ENCODE measurements at regions not wholly inside any gene's neighbourhood (a gene's known extent, or its start where the extent isn't known, plus 50 kb on each side); places are given as distances from the start of the nearest gene placed in this dataset.
A peak's percentile ranks its signal among the peaks of the same experiment; 100 is the strongest.
"Not testable (repeated sequence)": the region's sequence is repeated elsewhere in the genome, so short reads cannot be mapped to it uniquely, and the experiment has no call there.

GRCh38 chr14:105746800-105747502, 220.6 kb downstream of the TMEM121 start:
- DNase-seq (ENCODE audit: missing footprints); ATAC-seq; intact Hi-C loops (cut with DNase I): not testable (repeated sequence)

GRCh38 chr14:105747503-105748203, 221.3 kb downstream of the TMEM121 start:
- peak; percentile 32 for ATAC-seq
- intact Hi-C loops (cut with DNase I); DNase-seq (ENCODE audit: missing footprints): not testable (repeated sequence)

DNA sequence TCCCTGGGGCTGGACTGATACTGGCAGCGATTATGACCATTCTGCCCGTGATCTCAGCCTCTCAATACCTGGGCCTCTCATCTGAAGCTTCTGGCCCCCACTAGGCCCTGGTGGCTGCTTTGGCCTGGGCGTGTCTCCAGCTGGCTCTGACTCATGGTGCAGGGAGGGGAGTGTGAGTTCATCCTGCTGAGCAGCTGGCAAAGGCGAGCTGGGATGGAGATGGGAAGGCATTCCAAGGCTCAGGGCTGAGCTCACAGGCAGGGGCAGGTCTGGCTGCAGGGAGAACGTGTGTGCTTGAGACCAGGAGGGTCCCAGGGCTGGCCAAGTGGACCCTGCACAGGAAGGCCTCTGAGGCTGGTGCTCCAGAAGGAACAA, 221.8 kb downstream of the TMEM121 start:
- peak; percentile 66 for ATAC-seq
- DNase-seq (ENCODE audit: missing footprints), result no peak
- intact Hi-C loops (cut with DNase I), result no loop called here

- intact Hi-C loops (cut with DNase I); DNase-seq (ENCODE audit: missing footprints); ATAC-seq: not testable (repeated sequence)
These were observed 222.3 kb downstream of the TMEM121 start for GRCh38 chr14:105748710-105749109.

DNA sequence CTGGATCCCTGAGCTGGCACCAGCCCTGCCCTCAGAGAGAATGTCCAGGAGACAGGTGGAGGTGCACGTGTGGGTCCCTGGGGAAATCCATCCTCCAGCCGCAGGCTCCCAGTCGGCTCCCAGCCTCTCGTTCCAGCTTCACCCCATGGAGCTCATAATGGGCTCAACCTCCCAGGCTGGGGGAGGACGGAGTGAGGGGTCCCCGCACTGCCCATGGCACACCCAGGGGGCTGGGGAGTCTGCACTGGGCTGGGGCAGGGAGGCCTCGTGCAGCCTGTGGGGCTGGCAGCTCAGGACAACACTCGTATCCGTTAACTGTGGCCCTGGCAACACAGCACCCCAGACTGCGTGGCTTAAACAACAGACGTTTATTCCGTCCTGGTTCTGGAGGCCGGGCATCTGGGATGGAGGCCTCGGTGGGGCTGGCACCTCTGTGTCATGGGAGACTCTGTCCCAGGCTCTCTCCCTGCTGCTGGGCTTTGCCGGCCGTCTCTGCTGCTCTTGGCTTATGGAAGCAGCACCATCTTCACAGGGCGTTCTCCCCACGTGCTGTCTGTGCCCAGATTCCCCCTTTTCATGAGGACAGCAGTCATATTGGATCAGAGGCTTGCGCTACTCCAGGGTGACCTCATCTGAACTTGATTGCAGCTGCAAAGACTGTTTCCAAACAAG, 223.6 kb downstream of the TMEM121 start:
- ATAC-seq; DNase-seq (ENCODE audit: missing footprints); intact Hi-C loops (cut with DNase I): not testable (repeated sequence)

GRCh38 chr14:105751291-105751751, 224.9 kb downstream of the TMEM121 start:
- DNase-seq (ENCODE audit: missing footprints); ATAC-seq; intact Hi-C loops (cut with DNase I): not testable (repeated sequence)

DNA sequence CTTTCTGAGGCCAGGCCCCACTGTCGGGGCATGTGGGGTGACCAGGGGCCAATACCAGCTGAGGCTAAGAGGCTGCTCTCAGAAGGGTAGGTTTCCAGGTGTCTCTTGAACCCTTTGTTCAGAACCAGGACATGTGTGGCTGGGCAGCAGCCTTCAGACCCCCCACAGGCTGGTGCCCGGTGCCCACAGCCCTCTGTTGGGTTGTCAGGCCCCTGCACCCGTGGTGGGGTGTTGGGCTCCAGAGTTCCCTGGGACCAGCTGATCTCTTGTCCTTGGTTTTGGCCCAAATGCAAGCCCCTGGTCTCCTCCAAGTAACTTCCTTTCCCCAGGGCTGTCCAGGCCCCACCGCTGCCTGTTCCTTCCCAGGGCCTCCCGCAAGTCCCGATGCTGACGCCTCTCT, 226.0 kb downstream of the TMEM121 start:
- DNase-seq (ENCODE audit: missing footprints); intact Hi-C loops (cut with DNase I): not testable (repeated sequence)

DNA sequence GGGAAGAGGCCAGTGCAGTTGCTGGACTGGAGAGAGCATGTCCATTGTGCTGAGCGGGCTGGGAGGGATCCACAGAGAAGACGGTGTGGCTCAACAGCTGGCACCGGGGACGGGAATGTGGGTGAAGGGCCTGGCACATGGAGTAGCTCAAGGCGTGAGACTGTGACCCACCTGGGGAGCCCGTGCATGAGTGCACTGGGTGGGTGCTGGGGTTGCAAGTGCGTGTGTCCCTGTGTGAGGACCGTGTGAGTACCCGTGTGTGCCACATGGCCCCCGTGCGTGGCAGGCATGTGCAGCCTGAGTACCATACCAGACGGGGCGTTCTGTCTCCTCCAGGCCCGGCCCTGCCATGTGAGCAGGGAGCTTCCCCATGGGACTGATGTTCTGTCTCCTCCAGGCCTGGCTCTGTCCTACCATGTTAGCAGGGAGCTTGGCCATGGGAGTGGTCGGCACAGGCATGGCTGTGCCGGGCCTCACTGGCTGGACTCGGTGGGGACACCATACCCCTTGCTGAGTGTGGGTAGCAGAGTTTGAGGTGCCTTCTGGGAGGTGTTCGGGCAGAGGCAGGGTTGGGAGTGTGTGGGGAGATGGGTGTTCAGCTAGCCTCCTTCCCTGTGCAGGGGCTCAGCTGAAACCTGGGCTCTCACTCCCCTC, 234.4 kb downstream of the TMEM121 start:
- intact Hi-C loops (cut with DNase I), result no loop called here

More for the DNA sequence above, 226.0 kb downstream of the TMEM121 start:
- ATAC-seq, result not testable (repeated sequence)

DNA sequence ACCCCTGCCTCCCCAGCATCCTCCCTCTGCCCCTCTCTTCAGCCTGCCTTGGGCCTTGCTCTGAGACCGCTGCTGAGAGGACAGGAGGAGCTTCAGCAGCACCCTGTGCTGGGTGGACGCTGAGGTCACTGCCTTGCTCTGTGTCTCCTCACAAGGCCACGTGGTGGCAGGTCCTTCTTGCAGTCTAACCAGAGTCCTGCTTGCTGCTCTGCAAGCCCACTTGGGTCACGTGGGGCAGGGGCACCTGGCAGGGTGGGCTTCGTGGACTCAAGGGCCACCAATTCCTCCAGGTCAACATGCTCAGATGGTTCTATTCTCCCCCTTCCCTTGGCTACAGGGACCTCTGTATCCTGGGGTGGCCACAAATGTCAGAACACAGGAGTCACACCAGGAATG, 235.0 kb downstream of the TMEM121 start:
- DNase-seq (ENCODE audit: missing footprints); intact Hi-C loops (cut with DNase I); ATAC-seq: not testable (repeated sequence)

More for the DNA sequence above, 234.4 kb downstream of the TMEM121 start:
- ATAC-seq, result no peak
- no peak for DNase-seq (ENCODE audit: missing footprints)

DNA sequence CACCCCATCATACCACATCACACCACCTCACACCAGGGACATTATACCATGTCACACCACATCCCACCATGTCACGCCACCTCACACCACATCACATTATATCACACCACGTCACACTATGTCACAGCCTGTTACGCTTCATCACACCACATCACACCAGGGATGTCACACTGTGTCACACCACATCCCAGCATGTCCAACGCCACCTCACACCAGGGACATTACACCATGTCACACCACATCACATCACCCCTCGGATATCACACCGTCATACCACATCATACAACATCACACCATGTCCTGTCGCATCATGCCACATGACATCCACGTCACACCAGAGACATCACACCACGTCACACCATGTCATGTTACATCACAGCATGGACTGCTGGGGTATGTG, 235.5 kb downstream of the TMEM121 start:
- DNase-seq (ENCODE audit: missing footprints) (no peak), ATAC-seq (peak; percentile 23)
- intact Hi-C loops (cut with DNase I), result no loop called here

DNA sequence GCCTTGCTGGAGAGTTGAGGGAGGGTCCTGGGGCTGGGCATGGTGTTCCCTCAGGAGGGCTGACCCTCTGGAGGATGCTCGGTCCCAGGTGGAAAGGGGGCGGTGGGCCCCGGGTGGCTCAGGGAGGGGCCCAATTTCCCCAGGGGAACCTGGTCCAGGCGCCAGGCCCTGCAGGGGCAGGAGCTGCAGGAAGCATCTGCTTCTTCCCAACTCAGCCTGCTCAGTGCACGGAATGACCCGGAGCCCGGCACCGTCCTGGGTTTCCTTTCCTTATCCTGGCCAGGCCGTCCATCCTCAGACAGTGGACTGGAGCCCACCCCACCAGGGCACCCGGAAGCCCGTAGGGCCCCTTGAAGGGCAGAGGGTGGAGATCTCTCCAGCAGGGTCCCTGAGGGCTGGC, 235.9 kb downstream of the TMEM121 start:
- intact Hi-C loops (cut with DNase I), result not testable (repeated sequence)
- peak; percentile 37 for ATAC-seq

DNA sequence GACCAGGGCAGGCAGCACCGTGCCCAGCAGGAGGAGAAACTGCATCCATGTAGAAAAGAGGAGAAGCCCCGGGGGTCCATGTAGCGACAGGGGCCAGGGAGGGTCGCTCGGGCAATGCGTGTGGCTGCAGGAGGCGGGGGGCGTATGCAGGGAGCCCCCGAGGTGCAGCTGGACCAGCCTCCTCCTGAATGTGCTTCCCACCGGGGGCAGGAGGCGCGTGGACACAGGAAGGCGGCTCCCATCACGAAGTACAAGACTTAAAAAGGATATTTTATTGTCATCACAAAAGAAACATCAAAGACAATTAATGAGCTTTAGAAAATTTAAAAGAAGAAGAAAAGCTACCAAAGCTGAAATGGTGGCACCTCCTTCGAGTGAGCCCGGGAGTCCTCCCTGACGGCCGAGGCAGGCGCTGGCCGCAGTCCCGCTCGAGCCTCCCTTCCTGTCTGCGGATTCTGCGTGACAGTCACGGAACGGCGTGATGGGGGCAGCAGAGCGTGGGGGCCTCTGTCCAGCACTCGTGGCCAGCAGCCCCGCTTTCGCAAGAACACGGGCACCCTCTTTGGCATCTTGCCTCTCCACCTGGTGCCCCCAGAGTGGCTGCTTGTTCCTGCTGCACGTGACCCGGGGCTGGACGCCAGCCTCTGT, 238.0 kb downstream of the TMEM121 start:
- ATAC-seq; intact Hi-C loops (cut with DNase I): not testable (repeated sequence)

More for the DNA sequence above, 235.9 kb downstream of the TMEM121 start:
- not testable (repeated sequence) for DNase-seq (ENCODE audit: missing footprints)

DNA sequence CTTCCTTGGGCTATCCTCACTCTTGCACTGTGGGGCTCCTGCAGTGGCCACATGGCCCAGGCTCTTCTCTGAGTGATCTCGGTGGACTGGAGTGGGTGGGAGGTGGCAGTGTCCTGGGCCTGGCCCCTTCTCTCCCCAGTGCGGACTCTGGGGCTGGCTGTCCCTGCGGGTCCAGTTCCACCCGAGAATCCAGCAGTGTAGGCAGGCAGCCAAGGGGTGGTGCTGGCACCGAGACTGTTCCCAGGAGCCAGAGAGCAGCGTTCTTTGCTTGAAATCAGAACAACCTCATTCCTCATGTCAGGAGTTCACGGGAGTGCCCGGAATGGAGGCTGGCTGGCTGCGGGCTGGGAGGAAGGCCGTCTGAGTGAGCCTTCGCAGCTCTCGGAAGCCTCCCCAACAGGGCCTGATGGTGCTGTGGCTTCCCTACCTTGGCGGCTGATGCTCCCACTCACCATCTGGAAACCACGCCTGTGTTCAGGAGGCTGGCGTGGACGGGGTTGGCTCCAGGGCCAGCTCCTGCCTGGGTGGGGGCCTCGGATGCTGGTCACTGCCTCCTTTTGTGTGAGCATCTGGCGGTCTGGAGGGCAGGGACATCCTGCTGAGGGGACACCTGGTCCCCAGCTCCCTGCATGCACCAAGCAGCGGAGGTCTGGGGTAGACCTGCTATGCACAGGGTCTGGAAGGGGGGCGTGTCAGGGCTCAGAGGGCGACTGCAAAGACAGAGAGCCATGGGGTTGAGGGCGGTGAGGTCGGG, 238.9 kb downstream of the TMEM121 start:
- intact Hi-C loops (cut with DNase I); DNase-seq (ENCODE audit: missing footprints): not testable (repeated sequence)

More for the DNA sequence above, 238.0 kb downstream of the TMEM121 start:
- not testable (repeated sequence) for DNase-seq (ENCODE audit: missing footprints)

DNA sequence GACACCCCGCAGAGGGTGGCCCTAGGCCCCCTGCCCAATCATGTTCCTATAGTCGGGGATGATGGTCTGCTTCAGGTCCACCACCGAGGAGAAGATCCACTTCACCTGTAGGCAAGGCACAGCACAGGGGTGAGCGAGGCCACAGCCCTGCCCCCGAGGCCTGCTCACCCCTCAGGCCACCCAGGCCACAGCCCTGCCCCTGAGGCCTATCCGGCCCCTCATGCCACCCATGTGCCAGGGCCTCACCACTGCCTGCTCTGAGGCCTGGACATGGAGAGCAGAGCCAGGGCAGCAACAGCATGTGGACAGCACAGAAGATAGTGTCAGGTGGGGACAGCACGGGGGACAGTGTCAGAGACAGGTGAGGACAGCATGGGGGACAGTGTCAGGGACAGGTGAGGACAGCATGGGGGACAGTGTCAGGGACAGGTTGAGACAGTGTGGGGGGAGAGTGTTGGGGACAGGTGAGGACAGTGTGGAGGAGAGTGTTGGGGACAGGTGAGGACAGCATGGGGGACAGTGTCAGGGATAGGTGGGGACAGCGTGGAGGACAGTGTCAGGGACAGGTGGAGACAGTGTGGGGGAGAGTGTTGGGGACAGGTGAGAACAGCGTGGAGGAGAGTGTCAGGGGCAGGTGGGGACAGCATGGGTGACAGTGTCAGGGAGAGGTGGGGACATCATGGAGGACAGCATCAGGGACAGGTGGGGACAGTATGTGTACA, 239.7 kb downstream of the TMEM121 start:
- ATAC-seq, result no peak
- intact Hi-C loops (cut with DNase I), result no loop called here
- DNase-seq (ENCODE audit: missing footprints), result no peak

More for the DNA sequence above, 238.9 kb downstream of the TMEM121 start:
- ATAC-seq, result not testable (repeated sequence)

- intact Hi-C loops (cut with DNase I), result no loop called here
These were observed 240.9 kb downstream of the TMEM121 start for GRCh38 chr14:105767315-105767714.

DNA sequence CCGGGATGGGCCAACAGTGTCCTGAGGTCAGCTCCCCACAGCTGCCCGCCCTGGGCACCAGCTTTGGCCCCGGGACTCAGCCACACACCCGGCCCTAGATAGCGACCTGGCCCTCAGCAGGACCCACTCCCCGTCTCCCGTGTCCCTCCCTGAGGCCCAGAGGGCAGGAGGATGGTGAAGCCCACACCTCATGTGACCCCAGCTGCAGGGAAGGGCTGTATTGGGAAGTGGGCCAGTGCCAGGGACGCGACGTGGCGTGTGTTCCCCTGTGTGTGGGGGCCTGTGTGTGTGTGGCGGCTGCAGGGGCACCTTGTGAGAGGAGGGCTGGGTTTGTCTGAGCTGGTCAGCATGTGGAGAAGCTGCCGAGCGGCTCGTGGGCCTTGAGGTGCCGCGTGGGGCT, 241.7 kb downstream of the TMEM121 start:
- ATAC-seq; intact Hi-C loops (cut with DNase I); DNase-seq (ENCODE audit: missing footprints): not testable (repeated sequence)

More at GRCh38 chr14:105767315-105767714, 240.9 kb downstream of the TMEM121 start:
- ATAC-seq, result no peak
- no peak for DNase-seq (ENCODE audit: missing footprints)

Data from Right ventricle myocardium inferior (tissue), 1 donor.